ENCODE measurements at regions not wholly inside any gene's neighbourhood (a gene's known extent, or its start where the extent isn't known, plus 50 kb on each side); places are given as distances from the start of the nearest gene placed in this dataset.

DNA sequence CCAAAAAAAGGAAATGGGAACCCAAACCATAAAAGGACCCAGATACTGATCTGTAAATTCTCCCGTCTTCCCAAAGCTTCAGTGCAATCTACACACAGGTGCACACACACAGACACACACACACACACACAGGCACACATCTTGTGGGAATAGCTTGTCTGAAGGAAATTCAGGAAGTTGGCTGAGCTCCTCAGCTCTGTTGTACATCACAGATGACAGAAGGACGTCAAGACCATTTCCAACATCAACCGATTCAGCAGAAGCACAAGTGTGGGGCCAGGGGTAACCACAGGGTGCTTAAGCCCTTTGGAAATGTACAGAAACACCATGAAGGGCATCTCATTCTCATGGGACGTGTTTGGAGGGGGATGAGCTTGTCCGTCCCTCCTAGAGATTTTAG, 498.1 kb upstream of the PSMD7 start:
- no peak for DNase-seq

DNA sequence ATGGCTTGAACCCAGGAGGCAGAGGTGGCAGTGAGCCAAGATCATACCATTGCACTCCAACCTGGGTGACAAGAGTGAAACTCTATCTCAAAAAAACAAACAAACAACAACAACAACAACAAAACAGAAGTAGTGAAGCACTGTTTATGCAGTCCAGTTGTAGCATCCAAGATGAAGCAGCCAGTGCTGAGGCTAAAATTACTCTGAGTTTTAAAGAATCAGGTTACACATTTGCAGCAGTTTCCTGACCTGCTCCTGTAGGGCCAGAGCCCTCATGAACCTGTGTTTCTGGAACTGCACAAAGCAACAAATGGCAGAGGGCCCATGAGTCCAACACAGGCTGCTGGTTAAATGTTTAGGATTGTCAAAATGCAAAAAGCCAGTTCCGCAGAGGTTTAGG, 499.5 kb upstream of the PSMD7 start:
- no peak for DNase-seq

DNA sequence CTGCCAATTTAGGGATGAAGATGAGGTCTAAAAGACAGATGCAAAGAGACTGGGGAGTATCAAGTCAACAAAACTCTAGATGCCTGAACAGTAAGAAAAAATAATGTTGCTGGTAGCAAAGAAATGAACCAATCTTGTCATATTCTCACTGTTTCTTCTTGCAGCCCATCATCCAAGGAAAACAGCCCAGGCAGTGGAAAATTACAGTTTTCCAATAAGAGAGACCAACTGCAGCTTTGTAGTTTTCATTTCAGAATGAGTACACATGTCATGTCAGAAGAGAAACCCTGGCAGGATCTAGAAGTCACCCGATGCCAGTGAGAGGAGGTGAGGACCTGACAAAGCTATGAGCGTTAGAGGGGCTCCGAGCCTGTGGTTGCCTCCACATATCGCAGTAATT, 500.4 kb upstream of the PSMD7 start:
- peak; percentile 39 for DNase-seq

DNA sequence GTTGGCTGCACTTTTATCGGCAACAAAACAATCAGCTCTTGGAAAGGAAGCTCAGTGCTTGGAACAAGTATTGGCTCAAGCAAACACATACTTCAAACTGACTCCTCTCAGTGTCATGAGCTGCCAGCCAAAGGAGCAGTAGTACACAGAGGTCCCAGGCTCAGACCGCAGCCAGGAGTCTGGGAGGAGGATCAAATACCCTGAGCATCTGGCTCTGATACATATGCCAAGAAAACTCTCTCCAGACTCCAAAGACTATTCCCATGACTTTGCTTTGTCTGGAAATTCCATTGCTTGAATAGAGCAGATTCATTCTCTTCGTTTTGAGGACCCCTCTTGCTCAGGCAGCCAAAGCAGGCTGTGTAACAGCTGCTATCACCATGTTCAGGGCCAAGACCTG, 501.6 kb upstream of the PSMD7 start:
- DNase-seq, result peak; percentile 79

DNA sequence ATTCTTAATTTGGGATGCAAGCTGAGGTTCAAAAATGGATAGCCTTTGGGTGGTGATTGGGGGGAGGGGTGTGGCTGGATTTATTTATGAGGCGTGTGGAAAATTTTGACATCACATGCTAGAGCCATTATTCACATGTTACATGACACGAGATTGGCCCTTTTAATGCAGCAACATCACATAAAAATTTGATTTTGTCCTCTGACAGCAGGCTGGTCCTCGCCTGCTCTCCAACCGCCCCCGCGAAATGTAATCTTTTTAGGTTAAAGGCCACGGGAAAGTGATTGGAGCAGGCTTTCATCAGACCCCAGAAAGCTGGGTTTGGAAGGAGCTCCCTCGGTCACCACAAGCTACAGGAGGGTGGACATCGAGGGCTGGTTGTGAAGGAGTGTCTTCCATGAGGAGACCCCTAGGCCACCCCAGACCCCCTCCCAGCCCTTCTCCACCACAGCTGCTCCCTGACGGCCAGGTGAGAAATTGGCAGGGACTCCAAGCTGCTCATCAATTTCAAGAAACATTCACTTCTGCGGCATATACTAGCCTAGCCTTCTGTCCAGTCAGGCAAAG, 502.7 kb upstream of the PSMD7 start:
- no peak for DNase-seq

DNA sequence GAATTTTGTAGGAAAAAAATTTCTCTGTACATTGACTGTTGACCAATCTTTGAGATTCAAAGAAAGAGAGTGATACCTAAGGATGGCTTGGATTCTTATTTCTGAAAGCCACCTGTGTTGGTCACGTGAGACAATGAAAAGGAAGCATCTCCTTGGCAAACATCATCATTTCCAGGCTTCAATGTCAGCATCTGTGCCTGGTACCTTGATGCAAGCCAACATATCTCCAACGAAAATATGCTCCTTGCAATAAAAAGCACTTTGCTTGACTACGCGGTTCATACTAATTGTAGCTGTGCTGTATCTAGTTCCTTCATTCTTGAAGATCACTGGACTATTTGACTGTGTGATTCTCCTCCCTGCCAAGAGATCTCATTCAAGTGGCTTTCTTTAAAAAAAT, 503.4 kb upstream of the PSMD7 start:
- no peak for DNase-seq

DNA sequence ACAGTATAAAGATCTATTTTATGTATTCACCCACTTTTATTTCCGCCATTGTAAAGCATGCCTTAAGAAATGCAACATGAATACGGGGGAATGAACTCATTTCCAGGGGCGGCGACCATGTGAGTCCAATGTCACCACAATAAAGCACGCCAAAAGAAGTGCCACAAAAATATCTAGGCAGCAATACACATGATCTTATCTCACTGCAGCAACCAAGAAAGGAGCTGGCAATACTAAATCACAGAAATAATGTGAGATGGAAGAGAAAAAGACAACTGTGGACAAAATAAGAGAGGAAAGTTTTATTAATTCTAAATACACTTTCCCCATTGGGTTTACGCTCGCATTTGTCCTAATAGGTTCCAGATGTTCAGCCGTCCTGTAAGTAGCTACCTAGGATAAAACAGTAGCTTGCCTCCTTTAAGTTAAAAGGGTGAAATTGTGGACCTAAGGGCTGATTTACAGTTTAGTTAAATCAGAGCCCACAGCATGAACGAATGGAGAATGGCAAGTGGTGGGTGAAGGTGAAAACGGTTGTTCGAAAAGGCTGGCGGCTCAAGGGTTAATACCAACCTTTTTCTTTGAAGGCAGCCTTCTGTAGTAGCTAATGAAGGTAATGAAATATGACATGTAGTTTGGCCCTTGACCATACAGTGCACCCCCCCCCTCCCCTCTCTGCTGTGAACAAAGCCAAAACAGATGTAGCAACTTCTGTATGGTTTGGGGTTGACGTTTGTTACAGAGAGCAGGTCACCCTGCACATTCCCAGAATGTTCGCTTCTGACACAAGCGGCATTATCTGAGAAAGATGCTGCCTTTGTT, 504.2 kb upstream of the PSMD7 start:
- no peak for DNase-seq

DNA sequence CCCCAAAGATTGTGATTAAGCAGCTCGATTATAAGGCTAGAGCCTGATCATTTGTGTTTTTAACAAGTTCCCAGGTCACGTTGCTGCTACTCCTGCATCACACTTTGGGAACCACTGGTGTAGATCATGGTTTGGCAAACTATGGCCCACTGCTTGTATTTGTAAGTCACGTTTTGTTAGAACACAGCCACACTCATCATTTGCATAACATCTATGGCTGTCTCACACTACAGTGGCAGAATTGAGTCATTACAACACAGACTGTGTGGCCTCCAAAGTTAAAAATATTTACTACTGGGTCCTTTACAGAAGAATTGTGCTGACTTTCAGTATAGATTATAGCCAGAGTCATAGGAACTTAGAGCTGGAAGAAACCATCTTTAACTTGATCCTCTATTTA, 515.3 kb upstream of the PSMD7 start:
- DNase-seq, result no peak

DNA sequence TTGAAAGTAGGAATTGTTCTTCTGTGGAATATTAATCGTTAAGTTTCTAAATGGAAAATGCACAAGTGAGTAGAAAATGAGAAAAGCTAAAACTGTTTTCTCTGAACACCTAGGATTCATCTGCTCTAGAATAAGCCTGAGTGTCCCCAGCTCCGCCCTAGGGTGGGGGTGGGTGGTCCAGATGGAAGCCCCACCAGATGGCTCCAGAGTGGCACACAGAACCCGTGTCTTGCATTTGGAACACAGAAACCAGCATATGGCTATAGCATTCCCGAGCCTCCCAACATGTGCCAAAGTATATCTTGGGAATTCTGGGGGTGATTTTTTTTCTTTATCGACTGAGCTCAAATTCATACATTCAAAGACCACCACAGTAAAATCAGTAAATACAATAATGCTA, 517.7 kb upstream of the PSMD7 start:
- no peak for DNase-seq

DNA sequence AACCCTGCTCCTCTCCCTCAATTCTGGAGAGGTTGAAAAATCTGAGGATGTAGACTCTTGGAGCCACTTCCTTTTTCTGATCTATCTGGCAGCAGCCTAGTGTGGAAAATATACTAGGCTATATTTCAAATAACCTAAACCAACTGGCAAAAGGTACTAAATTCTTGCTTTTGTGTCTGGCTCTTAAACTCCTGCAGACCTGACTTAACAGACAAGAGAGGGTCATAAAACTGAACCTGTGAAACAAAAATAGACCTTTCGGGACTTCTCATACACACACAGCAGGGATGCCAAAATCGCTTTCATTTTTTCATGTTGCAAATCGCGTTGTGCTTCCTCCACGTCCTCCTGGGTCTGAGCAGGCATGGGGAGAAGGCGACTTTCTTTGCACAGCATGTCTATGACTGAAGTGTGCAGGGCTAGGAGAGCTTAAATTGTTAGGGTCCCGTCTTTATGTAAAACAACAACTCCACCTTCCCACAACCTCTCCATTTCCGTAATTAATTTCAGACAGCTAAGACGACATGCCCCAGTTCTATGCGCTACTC, 520.7 kb upstream of the PSMD7 start:
- DNase-seq, result no peak

DNA sequence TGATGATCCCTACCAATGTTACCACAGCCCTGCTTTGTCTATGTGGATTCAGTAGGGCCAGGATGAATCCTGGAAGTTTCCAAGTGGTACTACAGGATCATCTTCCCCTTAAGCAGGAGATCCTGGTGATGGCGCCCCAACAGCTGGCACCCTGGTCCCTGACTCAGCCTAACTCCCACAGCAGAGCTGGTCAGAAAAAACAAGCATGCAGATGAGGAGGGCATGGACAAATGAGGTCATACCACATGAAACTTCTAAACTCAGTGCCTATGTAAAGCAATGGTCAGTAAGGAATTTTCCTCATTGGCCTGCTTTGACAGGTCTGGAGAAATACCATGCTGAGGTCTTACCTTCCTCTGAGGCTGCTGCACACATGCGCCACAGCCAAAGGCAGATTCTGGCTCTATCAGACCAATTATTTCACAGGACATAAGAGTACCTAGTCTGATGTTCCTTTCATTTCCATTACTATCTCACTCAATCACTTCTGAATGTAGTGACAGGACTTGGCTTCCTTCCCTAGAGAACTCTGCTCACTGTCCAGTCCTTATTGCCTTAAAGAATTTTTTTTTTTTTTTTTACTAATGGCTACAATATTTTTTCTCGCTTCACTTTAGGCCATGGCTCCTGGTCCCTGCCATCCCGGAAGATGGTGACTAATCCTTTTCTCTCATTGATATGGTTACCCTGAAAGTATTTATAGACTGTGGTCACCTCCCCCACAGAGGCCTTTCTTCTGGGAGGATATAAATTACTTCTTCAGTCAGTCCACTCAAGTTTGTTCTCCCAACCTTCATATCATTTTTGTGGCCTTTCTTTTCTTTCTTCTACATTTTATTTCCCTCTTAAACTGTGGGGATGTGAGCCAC, 525.2 kb upstream of the PSMD7 start:
- no peak for DNase-seq

DNA sequence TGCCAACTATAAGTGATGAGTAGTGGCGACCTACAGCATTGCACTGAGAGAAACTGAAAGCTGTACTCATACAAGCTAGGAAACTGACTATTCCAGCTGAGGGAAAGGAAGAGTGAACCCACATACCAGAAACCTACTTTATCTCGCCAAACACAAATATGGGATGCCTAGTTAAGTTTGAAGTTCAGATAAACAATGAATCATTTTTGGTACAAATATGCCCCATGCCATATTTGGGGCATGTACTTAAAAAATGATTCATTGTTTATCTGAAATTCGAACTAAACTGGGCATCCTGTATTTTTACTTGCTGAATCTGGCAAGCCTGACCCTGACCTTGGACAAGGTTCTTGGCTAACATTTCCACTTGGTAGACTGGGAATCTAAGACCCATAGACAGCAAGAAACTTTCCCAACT, 527.8 kb upstream of the PSMD7 start:
- no peak for DNase-seq

DNA sequence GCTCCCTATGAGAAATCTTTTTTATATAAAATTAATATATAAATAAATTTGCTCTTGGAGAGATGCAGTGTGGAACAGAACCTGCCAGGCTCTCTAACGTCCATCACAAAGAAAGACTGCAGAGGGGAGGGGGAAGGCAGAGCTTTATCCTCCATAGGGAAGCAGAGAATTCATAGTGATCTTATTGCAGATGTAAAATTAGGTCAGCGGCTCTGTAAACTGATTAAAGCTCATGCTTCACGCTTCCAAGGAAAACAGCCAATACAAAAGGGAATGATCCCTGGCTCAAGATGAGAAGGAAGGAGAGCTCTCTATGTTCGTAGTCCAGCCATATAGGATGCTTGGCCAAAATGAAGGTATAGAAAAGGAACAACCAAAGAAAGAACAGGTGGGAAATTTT, 532.3 kb upstream of the PSMD7 start:
- no peak for DNase-seq

DNA sequence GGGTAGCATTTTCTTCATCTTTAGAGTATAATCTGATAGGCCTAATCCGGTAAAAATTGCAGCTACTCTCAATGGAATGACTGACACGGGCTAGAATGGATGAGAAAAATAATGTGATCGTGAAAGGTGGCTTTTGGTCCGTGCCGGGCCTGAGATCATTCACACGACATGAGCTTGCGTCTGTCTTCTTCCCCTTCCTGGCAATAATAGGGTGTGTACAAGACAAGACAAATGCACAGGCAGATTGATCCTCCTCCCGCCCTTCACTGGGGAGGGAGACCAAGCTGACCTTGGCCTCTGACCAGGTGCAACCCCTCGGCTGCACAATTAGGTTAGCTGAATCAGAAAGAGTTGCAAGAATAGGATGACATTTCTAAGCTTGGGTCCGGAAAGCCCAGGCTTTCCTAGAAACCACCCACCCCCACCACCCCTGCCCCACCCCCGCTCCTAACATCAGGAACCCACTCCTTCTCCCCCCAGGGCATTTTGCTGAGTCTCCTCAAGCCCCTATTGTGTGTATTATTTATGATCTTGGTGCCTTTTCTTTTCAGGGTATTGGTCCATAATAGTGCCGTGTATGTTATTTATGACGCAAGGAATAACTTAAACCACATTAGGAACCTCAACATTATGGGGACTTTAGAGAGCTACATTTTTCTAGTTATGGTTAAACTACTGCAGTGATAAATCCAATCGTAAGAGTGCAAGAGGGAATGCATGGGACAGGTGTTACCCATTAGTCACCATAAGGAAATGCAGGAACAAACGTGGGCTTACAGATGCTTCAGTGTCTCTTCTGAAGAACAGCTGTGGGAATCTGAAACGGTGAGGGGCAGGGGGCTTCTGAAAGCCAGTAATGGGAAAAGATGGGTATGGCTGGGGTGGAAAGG, 540.1 kb upstream of the PSMD7 start:
- DNase-seq, result no peak

DNA sequence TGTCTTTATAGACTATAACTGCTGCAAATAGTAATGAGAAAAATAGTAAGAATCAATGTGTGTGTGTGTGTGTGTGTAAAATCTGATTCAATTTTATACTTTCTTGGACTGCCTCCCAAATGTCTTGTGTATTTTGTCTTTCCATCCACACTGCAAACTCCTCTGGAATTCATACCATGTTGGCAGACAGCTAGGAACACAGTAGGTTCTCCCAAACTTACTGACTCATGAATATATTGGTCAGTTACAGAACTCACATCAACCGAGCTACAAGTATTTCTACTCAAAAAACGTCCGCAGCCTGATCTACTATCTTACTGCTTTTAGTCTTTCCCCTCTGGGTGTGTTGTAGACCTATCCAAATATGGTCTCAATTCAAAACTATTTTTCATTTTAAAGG, 542.7 kb upstream of the PSMD7 start:
- DNase-seq, result no peak

DNA sequence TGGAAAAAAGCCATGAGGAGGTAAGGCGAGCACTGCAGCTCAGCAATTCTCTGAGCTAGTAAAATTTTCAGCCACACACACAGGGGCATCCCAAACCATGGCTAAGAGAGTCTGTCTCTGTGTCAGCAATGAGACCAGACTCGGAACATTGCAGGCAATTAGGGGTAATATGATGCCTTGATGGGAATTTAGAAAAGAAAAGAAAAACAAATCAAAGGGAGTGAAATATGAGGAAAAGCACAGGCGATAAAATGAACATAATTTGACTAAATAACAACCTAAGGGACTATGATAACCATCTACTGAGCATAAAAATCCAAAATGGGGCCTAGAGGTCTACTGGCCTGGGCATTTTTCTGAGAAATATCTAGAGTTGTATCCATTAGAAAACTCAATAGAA, 546.0 kb upstream of the PSMD7 start:
- DNase-seq, result no peak

DNA sequence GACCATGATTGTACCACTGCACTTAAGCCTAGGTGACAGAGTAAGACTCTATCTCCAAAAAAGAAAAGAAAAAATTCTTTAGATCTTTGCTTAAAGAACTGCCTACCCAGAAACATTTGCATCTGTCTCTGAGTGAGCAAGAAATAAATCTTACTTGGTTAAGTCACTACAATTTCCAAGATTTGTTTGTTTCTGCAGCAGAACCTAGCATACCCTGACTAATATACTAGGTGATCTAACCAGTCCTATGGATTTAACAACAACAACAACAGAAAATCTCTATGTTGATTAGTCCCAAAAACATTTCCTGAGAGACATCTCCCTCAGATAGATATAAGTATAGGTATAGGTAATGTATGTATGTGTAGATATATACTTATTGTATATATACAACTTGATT, 549.3 kb upstream of the PSMD7 start:
- DNase-seq, result no peak

DNA sequence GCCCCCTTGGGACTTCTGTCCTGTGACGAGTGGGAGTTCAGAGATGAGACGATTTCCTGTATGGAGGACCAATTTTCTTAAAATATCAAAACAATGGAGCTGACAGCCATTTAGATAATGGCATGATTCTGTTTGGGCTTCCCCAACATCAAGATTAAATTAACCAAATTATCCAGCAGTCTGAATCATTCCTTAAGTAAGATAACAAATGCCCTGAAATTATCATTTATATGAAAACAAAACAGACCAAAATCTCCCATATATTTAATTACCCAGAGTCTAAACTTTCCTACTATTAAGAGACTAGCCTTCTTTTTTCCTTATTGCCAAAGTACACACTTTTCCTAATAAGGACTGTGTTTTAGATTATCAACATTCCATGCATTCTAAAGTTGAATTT, 550.1 kb upstream of the PSMD7 start:
- no peak for DNase-seq

DNA sequence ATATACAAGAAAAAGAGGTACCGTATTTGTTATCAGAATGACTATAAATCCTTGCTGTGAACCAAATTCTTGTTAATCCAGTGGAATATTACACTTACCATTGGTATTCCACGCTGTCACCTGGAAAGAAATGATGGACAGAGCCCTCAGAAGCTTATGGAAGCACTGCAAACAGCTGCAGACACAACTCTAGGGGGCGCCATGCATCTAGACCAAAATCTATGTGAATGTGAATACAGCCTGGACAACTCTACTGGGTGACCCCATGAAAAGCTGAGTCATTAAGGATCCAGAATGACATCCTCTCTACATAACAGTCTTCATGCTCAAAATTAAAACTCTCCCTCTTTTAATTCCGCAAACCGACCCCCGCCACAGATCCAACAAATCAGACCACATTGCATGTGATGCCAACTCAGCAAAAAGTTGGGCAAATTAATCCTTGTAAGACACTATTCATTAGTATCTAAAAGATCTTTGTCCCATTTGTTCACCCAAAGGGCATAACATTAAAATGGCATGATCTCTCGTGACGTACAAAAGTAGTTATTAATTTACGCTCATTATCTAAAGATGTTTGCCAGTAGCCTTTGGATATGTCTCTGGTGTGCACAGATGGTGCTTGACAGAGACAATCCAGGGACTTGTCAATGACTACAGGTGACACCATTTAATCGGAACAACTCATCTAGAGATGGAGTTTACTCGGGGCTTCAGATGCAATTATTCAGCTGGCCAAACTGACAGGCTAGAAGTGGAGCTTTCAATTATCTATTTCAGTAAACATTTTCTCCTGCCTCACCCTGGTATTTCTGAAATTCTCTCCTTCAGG, 552.7 kb upstream of the PSMD7 start:
- no peak for DNase-seq

DNA sequence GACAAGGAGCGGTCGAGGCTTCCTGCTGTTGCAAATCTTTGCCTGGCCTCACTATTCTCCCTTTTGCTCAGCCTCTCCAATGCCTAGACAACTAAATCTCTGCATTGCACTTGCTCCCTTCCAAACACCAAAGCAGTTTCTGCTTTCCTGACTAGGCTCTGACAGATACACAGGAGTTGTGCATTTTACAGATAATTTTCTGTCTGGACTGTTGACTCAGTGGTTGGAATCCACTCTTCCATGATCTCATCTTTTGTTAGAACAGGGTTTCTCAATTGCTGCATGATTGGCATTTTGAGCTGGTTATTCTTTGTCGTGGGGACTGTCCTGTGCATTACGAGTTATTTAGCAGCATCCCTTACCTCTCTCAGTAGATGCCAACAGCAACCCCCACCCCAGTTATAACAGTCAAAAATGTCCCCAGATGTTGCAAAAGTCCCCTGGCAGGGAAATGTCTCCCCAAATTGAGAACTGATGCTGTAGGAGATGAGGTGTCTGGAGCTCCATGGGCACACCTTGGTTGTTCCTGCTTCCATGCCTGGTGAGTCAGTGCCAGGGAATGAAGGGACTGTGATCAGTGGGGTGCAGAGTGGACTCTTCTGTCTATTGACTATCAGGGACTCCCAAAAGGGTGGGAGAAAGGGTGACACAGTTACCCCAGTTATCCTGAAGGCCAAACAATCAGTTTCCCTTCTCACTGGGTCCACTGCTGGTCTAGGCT, 557.4 kb upstream of the PSMD7 start:
- no peak for DNase-seq

DNA sequence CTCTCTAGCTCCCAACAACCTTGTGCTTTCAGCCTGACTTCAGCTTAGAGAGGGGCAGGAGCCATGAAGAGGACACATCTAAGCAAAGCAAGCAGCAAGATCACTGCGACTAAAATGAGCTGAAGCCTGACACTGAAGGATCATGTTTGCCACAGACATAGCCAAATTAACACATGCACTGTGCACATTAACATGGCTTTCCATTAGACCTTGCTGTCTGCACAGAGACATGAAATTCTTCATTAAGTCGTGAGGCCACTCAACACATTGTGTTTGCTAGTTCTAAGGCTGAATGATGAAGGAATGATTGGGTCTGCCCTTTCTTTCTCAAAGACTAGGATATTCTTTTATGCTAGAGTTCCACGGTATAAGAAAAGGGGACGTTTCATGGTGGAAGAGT, 558.3 kb upstream of the PSMD7 start:
- DNase-seq, result no peak

All from femur (tissue), 1 donor.